Panc1 (cell line): ENCODE measurements at regions not wholly inside any gene's neighbourhood (a gene's known extent, or its start where the extent isn't known, plus 50 kb on each side); places are given as distances from the start of the nearest gene placed in this dataset.

Experiments
- POLR2AphosphoS5 ChIP-seq: IDR thresholded peaks from 2 replicates; pipeline ENCODE4 v1.6.1; 2012; ENCODE audit warnings: mild to moderate bottlenecking, low read depth, low read length, moderate library complexity
- REST ChIP-seq, 2 experiments: IDR thresholded peaks; 2 replicates each; pipeline ENCODE4 v1.6.1; 2011 to 2012; ENCODE audit warnings: low read depth in 2 of 2, control low read depth in 1 of 2, low read length in 1 of 2, mild to moderate bottlenecking in 1 of 2, moderate library complexity in 1 of 2; ENCODE audit not compliant: insufficient read depth in 1 of 2
- SIN3A ChIP-seq: IDR thresholded peaks from 2 replicates; pipeline ENCODE4 v1.6.1; 2012; ENCODE audit warnings: low read depth, mild to moderate bottlenecking, low read length, moderate library complexity, borderline replicate concordance; ENCODE audit not compliant: insufficient read depth
- TCF7L2 ChIP-seq: IDR thresholded peaks from 2 replicates; pipeline ENCODE4 v1.6.1; 2011; ENCODE audit warnings: mild to moderate bottlenecking, low read depth, low read length, inconsistent platforms
- TF ChIP-seq, protein P1 (sequence below): fragments of 450-650 bp; IDR thresholded peaks from 2 replicates; pipeline ENCODE4 v1.5.1; 2017; ENCODE audit warnings: mild to moderate bottlenecking

DNA sequence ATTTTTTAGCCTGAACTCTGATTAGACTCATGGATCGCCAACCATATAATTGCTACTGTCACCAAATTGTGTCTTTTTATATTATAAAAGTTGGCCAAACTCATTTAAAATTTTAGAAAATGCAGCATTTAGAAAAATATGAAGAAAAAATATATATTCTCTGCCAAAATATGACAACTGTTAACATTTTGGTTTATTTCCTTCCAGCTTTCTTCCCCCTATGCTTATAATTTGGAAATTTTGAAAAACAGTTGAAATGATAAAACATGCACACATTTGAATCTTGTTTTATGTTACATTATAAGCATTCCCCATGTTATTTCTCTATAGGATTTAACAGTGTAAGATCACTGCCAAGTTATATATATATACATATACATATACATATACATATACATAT lies 1112.8 kb downstream of the TUSC7 start:
- TF ChIP-seq TCF7L2 = no peak
- TF ChIP-seq, protein P1, sequence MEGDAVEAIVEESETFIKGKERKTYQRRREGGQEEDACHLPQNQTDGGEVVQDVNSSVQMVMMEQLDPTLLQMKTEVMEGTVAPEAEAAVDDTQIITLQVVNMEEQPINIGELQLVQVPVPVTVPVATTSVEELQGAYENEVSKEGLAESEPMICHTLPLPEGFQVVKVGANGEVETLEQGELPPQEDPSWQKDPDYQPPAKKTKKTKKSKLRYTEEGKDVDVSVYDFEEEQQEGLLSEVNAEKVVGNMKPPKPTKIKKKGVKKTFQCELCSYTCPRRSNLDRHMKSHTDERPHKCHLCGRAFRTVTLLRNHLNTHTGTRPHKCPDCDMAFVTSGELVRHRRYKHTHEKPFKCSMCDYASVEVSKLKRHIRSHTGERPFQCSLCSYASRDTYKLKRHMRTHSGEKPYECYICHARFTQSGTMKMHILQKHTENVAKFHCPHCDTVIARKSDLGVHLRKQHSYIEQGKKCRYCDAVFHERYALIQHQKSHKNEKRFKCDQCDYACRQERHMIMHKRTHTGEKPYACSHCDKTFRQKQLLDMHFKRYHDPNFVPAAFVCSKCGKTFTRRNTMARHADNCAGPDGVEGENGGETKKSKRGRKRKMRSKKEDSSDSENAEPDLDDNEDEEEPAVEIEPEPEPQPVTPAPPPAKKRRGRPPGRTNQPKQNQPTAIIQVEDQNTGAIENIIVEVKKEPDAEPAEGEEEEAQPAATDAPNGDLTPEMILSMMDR = no peak
- TF ChIP-seq POLR2AphosphoS5 = no peak
- no peak for TF ChIP-seq REST (IDR thresholded peaks at IDR 0.05; ENCODE audit: insufficient read depth in 1 of 2, low read depth in 2 of 2, low read length in 1 of 2)
- TF ChIP-seq SIN3A = no peak
